ENCODE measurements at regions not wholly inside any gene's neighbourhood (a gene's known extent, or its start where the extent isn't known, plus 50 kb on each side); places are given as distances from the start of the nearest gene placed in this dataset.
"Not testable (repeated sequence)": the region's sequence is repeated elsewhere in the genome, so short reads cannot be mapped to it uniquely, and the experiment has no call there.

DNA sequence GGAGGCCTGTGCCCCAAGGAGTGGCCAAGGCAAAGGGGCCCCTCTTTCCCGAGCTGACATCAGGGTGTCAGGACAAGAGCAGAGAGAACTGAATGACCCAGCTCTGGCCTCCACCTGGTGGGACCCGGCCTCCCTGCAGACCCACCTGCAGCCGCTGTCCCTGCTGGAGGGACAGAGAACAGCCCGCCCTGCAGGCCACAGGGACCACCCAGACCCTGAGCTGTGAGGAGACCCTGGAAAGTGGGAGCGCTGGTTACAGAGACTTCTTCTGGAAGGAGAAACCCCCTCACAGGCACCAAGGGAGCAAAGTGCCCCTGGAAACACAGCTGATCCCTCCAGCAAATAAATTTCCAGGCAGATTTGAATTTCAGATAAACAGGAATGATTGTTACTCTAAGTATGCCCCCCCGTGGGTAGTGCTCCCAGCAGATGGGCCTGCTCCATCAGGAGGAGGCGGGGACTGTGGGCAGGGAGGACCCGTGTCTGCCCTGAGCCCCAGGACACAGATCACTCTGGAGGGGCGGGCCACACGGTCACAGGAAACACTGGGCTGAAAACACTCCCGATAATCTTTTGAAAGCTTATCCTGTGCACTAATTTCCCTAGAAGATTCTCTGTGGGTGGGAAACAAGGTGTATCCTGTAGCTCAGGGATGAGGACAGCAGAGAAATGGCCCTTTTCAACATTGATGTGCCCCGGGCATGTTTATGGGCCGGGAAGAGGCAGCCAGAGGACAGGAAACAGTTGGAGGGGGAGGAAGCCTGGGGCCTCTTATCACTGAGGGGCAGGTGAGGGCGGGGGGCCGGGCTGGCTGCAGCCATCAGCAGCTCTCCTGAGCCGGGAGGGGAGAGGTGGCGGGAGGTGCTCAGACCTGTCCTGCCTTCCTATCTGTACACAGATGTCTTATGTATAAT is 276.0 kb downstream of the ADGRD1 start:
- DNase-seq (ENCODE audit: low read depth in 2 of 2), result no peak

DNA sequence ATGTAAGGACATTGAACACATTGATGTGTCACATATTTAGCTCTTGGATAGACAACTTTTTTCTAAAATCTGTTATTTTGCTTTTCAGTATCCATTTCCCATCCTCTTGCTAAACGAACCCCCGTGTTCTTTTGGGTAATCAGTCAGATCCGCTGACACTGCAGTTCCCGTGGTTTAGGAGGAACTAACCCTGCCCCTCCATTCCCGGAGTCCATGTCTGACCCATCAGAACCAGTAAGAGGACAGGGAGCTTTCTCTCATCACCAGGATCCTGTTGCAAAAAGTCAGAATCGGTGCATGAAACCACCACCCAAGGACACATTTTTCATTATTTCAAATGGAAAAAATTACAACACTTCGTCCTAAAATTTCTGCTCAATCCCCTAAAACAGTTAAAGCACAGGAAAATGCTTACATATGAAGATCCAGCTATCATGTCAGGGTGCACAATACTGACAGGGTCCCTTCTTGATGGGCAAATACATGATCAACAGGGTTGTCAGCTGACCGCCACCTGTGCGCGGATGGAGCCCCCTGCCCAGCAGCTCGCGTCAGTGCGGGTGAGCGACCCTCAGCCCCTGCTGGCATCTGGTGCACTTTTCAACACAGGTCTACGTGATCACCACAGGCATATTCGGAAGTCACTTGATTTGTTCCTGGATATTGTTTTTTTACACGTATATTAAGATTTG is 276.8 kb downstream of the ADGRD1 start:
- no peak for DNase-seq (ENCODE audit: low read depth in 2 of 2)

DNA sequence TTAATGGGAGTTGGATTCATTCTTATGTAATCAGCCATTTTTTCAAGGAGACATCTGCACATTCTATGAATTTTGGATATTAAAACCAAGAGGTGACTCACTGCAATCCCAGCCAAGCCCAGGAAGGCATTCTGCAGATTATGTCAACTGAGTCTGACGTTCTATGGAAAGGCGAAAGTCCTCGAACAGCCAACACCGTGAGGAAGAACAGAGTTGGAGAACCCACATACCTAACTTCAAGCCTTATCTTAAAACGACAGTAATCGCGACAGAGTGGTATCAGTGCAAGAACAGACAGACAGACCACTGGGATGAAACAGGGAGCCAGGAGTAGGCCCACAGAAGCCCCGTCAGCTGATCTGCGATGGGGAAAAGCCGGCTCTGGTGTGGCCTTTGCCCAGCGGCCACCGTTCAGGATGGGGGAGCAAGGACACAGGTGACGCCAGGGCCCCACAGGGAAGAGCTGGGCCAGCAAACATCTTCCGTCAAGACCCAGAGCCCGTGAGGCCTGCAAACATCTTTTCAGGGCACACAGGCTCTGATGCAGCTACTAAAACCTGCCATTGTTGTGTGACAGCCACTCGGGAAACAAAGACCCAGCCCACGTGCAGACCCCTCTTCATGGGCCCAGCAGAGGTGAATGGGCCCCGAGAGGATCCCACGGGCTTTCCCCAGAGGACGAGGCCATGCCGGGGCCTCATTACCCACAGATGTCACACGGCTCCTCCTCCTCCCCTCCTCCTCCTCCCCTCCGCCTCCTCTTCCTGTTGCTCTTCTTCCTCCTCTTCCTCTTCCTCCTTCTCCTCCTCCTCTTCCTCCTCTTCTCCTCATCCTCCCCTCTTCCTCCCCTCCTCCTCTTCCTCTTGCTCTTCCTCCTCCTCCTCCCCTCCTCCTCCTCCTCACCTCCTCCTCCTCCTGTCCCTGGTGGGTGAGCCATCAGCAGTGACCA is 277.6 kb downstream of the ADGRD1 start:
- no peak for DNase-seq (ENCODE audit: low read depth in 2 of 2)

DNA sequence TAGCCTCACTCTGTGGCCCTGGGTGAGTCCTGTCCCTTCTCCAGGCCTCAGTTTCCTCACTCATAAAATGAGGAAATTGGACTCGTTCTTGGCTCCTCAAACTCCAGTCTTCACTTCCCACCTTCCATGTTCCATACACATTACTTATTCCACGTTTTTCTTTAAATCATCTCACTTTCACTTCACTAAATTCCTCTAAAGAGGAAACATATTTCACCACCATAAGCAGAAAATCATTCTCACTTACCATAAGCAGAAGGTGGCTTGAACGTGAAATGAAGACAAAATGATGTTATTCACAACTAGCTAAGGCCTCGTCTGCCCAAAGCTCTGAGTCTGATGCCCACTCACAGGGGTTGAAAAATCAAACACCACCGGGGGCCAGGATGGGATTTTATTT is 278.3 kb downstream of the ADGRD1 start:
- no peak for DNase-seq (ENCODE audit: low read depth in 2 of 2)

DNA sequence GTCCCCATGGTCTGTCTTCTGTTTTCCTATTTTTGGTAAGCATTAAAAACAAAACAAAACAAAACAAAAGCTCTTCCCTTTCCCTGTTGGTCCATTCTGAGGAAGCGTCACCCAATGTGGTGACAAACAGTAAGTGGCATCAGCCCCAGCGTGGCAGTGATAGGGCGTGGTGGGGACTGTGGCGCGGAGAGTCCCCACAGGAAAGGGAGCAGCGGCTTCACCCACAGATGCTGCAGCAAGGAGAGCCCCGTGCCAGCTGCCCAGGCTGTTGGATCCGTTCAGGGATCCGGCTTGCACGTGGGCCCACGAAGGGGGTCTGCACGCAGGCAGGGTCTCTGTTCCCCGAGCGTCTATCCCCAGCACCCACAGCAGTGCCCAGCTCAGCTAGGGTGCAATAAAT is 279.2 kb downstream of the ADGRD1 start:
- not testable (repeated sequence) for DNase-seq (ENCODE audit: low read depth in 2 of 2)

DNA sequence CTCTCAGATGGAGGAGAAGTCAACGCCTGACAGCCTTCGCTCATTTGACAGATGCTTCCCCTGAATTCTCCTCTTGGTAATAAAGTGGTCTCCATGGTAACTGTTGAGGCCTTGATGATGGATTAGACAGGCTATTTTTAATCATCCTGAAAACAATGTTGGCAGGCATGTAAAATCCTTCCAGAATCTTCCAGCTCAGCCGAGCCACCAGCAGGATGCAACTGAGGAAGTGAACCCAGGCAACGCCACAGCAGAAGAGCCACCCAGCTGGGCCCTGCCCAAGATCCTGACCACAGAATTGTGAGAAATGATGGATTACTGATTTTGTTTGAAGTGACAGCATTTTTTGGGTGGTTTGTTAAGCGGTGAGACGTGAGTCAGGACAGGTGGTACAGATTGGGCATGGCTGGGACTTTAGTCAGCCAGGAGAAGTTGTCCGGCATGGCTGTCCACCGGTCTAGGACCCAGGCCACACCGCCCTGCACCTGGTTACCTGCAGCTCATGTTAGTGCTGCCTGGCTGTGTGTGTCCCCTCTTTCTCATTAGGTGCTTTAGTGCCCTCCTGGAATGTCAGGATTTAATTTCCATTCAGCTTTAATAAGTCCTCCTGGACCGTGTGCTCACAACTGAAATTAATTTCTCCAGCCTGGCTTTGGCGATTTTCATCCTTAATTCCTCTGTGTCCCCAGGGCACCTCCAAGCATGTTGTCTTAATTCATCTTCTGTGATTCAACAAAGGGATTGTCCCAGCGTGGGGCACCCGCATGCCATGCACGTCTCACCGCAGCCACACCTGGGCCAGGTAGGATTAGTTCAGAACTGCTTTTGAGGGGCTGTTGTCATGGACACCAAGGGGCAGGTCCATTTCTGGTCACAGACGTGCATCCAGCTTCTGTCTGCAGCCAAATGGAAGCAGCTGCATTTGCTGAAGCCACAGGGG is 280.4 kb downstream of the ADGRD1 start:
- DNase-seq (ENCODE audit: low read depth in 2 of 2), result not testable (repeated sequence)

DNA sequence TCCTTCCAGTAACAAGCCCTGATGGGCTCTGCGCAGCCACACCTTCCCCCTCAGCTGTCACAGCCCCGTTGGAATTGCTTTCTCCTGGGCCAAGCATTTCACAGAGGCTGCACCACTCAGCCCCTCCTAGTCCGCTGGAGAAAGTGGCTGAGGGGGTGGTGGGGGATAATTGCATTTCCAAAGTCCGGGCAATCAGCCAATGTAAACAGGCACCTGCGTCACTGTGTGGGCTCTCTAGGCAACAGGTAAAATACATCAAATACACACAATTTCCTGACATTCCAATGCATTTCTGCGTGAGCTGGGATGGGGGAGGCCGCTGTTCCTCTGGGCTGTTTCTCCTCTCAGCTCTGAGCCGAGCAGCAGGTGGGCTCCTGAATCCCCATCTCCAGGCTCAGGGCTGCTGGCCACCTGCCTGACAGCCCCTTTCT is 281.1 kb downstream of the ADGRD1 start:
- DNase-seq (ENCODE audit: low read depth in 2 of 2), result not testable (repeated sequence)

DNA sequence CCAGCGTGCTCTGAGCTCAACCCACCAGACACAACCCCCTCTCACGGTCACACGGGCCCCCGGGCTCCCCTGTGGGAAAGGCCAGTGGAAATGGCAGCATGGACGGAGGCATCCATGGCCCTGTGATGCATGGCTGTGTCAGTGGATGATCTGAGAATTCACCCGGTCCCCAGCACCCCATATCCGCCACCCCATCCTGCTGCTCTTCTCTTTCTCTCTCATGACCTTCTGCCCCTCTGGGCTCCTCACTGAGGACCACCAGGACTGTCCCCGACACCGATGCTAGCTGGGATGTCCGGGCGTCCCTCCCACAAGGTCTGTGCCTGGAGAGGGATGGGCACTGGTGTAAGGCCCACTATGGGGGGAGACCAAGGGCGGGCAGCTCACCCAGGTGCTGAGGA is 282.2 kb downstream of the ADGRD1 start:
- DNase-seq (ENCODE audit: low read depth in 2 of 2), result no peak

DNA sequence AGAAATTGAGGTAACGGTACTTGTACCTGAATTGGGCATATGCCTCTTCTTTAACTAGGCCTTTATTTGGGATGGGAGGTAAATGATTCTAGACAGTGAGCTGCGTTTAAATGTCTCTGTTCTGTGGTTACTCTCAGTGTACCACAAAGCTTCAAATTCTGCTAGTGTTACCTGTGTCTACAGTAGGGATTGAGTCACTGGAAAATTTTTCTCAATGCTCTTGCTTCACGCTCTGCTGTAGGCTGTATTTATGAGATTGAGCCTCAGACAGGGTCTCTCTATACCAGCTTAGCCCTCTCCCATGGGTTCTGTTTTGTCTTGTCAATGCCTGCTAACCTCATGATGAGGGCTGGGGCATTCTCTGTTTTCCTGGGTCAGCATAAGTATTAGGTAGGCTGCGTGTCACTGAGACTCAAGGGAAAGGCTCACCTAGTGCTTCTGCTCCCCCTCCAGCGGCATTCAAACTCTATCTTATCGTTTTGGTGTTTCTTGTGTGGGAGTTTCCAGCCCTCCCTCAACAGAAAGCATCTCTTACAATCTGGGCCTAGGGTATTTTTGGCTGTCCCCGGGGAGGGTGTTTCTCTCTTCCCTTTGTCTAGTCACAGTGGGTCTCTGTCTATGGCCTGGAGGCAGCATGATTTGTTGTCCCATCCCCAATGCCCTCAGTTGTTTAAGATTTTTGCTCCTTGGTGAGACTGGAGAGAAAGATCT is 285.8 kb downstream of the ADGRD1 start:
- no peak for DNase-seq (ENCODE audit: low read depth in 2 of 2)

DNA sequence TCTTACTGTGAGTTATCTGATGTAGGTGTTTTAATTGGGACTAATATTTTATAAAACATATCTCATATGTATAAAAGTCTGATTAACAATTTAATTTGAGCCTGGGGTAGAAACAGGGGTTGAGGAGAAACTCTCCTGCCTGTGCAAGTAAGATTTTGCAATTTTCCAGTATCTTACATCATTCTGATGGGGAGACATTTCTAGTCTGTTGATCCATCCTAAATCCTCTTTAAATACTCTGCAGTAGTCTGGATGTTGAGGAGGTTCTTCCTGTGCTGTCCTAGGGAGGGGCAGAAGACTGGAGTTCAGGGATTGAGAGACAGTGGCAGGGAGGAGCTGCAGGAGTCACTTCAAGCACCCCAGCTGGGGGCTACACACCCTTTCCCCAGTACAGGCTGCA is 287.8 kb downstream of the ADGRD1 start:
- DNase-seq (ENCODE audit: low read depth in 2 of 2), result no peak

DNA sequence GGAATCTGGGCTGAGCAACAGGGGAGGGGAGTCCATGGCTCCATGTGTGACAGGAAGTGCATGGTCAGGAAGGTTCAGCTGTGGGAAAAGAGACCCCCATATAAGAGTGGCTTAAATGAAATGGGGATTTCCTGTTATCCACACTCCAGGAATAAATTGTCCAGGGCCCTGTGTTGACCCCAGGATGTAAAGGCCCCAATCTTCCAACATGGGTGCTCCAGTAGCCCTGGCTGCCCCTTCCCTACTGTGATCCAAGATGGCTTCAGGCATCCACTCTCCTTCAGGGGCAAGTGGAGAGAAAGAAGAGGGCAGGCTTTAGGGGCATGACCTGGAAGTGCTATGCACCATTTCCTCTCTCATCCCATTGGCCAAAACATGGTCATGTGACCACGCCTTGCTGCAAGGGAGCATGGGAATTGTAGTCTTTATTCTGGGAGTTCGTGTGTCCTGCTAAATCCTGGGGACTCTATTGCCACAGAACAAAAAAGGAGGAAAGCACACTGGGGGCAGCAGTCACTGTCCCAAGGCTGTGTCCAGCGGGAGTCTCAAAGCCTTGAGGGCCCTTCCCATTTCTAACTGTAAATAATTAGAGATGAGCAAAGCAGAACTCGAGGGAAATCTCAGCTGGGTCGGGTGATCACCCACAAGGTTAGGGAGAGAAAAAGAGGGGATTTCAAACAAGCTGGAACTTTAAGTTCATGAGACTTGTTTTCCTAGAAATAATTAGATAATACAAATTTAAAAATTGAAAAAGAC is 289.2 kb downstream of the ADGRD1 start:
- peak in 1 of 2 donors; percentile 19 for DNase-seq (ENCODE audit: low read depth in 2 of 2)

DNA sequence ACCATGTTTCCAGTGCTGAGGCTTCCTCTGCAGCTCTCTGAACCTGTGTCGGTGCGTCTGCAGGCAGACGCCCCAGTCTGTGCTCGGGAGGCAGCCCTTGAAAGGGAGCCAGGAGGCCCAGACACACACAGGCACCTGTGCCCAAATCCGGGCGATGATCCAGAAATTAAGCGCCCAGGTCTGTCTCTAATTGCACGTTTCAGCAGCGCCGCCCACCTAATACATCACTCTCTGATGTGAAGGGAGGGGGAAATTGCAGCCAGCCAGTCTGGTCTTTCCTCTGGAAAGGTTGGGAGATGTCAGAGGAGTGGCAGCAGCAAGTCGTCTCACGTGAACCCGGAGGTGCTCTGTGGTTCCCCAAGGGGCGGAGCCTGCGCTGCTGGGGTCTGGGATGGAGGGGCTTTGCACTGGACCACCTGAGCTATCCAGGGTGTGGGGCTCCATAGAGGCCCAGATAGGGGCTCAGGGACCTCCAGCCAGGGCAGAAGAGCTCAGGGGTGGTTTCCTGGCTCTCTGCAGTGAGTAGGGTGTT is 290.5 kb downstream of the ADGRD1 start:
- not testable (repeated sequence) for DNase-seq (ENCODE audit: low read depth in 2 of 2)

DNA sequence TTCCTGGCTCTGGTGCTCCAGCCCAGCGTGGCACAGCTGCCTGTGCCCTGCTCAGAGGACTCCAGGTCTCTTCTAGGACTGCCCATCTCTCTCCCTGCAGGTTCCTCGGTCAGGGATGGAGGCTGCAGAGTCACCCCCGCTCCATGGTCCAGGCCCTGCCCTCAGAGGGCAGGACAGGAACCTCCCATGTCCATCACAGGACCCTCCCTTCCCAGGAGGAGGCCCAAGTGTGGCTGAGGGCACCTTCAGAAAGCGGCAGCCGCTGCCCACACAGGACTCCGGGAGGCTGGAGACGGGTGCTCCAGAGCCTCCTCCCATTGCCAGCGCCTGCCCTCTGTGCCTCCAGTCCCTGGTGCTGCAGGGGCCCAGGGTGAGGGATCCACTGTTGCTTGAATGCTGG is 291.5 kb downstream of the ADGRD1 start:
- DNase-seq (ENCODE audit: low read depth in 2 of 2), result not testable (repeated sequence)

DNA sequence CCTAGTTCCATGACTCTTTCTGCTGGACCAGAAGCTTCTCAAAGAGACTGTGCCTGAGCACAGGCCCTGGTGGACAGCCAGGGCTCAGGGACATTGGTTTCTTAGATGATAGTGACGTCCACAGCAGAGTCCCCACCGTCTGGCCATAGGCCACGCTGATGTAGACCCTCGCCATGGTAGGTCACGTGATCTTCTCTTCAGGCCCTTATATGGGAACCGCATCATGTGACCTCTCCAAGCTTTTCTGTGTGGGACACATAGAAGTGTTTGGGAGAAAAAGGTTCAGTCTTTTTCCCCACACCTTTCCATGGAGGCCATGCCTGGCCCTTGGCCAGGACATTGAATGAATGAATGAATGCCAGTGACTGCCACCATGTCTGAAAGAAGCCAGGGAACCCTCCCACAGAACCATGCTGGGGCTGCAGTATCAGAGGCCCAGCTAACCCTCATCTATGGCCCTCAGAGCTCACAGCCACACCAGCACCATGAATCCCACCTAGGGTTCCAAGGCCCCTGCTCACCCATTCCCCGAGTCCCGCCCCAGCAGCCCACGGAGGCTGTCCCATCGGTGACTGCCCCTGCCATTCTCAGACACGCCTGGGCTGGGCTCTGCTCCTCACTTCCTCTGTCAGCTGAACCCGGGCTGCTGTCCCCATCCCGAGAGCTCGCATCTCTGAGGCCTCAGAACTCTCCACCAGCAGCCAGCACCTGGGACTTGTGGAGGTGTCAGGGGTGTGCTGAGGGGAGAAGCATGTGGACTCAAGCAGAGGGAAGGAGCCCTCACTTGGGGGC is 292.1 kb downstream of the ADGRD1 start:
- no peak for DNase-seq (ENCODE audit: low read depth in 2 of 2)

DNA sequence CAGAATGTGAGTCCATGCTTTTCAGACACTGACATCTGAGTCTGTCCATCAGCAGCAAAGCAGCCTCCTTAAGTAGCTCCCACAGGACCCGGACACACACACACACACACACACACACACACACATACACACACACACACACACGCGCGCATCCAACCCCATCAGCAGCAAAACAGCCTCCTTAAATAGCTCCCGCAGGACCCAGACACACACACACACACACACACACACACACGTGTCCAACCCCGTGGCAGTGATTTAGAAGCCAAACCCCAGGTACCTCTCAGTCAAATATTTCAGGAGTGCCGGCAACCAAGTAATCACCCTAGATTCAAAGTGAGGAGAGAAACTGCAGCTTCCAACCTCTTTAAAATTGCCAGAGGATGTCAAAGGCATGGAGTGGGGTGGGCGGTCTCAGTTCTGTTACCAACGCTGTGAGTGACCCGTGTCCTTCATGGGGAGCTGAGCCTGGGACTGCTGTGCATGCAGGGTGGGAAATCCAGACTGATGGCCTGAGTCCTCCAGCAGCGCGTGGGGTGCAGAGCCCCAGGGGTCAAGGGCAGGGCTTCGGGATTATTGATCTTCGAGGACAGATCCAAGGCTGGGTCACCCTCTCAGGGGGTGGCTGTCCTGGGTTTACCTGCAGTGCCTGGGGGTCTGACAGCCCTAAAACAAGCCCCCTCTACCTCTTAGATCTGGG is 293.5 kb downstream of the ADGRD1 start:
- not testable (repeated sequence) for DNase-seq (ENCODE audit: low read depth in 2 of 2)

DNA sequence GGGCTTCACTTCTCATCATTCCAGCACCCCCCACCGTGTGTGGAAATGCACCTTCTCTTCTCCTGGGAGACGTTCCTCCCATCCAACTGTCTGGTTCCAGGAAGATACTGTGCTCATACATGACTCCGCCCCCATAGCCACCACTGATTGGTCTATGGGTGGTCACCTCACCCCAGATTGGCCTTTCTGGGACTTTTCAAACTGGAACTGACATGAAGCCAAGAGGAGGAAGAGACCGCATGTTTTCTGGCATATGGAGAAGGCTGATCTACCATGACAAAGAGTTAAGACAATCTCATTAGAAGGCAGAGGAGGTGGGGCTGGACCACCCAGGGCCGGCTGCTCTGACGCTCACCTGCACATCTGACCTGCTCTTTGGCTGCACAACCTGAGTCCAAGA is 294.2 kb downstream of the ADGRD1 start:
- not testable (repeated sequence) for DNase-seq (ENCODE audit: low read depth in 2 of 2)

DNA sequence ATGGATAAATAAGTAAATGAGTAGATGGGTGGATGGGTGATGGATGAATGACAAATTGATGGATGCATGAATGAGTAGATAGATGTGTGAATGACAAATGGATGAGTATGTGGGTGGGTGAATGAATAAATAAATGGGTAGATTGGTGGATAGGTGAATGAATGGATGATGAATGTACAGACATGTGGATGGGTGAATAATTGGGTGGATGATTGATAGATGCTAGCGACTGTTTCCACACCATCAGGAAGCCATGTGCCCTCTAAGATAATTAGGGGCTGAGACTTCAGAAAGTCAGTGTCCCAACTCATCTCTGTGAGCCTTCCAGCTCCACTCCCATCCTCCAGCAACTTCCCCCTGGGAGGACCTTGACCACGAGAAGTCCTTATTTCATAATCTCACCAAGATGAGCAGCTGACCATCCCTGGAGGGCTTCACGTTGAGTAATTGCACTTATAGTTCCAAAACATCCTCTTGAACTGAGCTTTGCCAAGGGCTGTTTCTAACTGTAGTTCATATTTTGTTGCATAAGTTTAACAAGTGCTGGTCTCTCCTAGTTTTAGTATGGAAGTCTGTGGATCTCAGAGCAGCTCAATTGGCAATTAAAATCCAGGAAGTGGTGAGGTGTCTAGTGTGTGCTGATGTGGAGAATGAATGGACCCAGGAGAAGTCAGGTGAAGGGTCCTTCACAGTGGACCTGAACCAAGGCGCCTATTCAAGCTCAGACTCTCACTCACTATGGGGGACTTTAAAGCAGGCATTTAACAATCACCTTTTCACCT is 295.7 kb downstream of the ADGRD1 start:
- DNase-seq (ENCODE audit: low read depth in 2 of 2), result no peak
